ENCODE measurements at regions not wholly inside any gene's neighbourhood (a gene's known extent, or its start where the extent isn't known, plus 50 kb on each side); places are given as distances from the start of the nearest gene placed in this dataset.
A peak's percentile ranks its signal among the peaks of the same experiment; 100 is the strongest.

GRCh38 chr4:174170906-174171305 lies 112.6 kb downstream of the FBXO8 start:
- 89% methylated on average over 1 of the region's 1 CpG for WGBS (ENCODE audit: insufficient coverage, low coverage, missing lambda C conversion rate)
- no peak for FAIRE-seq

GRCh38 chr4:174170091-174170490 lies 113.4 kb downstream of the FBXO8 start:
- in situ Hi-C loops (cut with MboI), result no loop called here
- Histone ChIP-seq H3K79me2 (ENCODE audit: control insufficient read depth, insufficient read depth, low read length) (no peaks in the 10 kb centered on the region), H3K9ac (ENCODE audit: insufficient read depth in 1 of 2, low read depth in 2 of 2, low read length in 2 of 2) (no peak overlapping the region), H3K4me1 (replicated peaks in 1 of 2; ENCODE audit: control insufficient read depth in 2 of 2, insufficient read depth in 2 of 2, low read length in 2 of 2) (no peaks in the 10 kb centered on the region), H3K4me2 (ENCODE audit: insufficient read depth, low read length) (no peak overlapping the region), H3K36me3 (ENCODE audit: control insufficient read depth, insufficient read depth, low read length) (no peaks in the 10 kb centered on the region), H4K20me1 (replicated peaks; ENCODE audit: control insufficient read depth, insufficient read depth, low read length) (no peaks in the 10 kb centered on the region), H3K9me1 (ENCODE audit: control insufficient read depth, insufficient read depth, low read length) (no peaks in the 10 kb centered on the region), H3K27me3 (ENCODE audit: control insufficient read depth in 2 of 2, insufficient read depth in 2 of 2, low read length in 2 of 2) (no peaks in the 10 kb centered on the region), H3K9me3 (replicated peaks; ENCODE audit: control insufficient read depth, insufficient read depth, low read depth, low read length) (no peaks in the 10 kb centered on the region), H3K4me3 (no peak overlapping the region), H3K27ac (ENCODE audit: extremely low read depth, low read depth, low read length) (no peak overlapping the region), H2AFZ (ENCODE audit: low read depth, low read length) (peak overlapping the region; percentile 48; the same call in 1 of the 2 replicates)
- FAIRE-seq (no peak), ATAC-seq (no peak), DNase-seq (ENCODE audit: extremely low read depth in 1 of 4, low spot score in 3 of 4) (no peak)
- peak in 1 of 2 experiments; percentile 65; a peak in 2 of 4 replicates for TF ChIP-seq MLLT1 (IDR thresholded peaks at IDR 0.05)
- TF ChIP-seq ZBTB17 (CRISPR knock-in tag; IDR thresholded peaks at IDR 0.05), result peak; percentile 51; the same call in 1 of the 2 replicates
- TF ChIP-seq STAT6 (CRISPR knock-in tag; IDR thresholded peaks at IDR 0.05), result no peak
- POLR2A ChIA-PET, result no interaction called here
- CTCF ChIA-PET (ENCODE audit: low intra/inter-chr PET ratio), result no interaction called here
- no TSS peak for BruUV-seq (replicated peaks)
- intact Hi-C loops (cut with micrococcal nuclease), result no loop called here
- WGBS (ENCODE audit: insufficient coverage, low coverage, missing lambda C conversion rate), result 92% methylated on average over 6 of the region's 7 CpGs

More at GRCh38 chr4:174170906-174171305, 112.6 kb downstream of the FBXO8 start:
- no TSS peak for BruUV-seq (replicated peaks)
- Histone ChIP-seq H3K4me1 (replicated peaks in 1 of 2; ENCODE audit: control insufficient read depth in 2 of 2, insufficient read depth in 2 of 2, low read length in 2 of 2) (no peaks in the 10 kb centered on the region), H3K4me3 (no peak overlapping the region), H3K9me3 (replicated peaks; ENCODE audit: control insufficient read depth, insufficient read depth, low read depth, low read length) (no peaks in the 10 kb centered on the region), H3K9me1 (ENCODE audit: control insufficient read depth, insufficient read depth, low read length) (no peaks in the 10 kb centered on the region), H3K9ac (ENCODE audit: insufficient read depth in 1 of 2, low read depth in 2 of 2, low read length in 2 of 2) (no peak overlapping the region), H3K4me2 (ENCODE audit: insufficient read depth, low read length) (no peak overlapping the region), H2AFZ (ENCODE audit: low read depth, low read length) (peak overlapping the region; percentile 48; the same call in 1 of the 2 replicates), H3K27me3 (ENCODE audit: control insufficient read depth in 2 of 2, insufficient read depth in 2 of 2, low read length in 2 of 2) (no peaks in the 10 kb centered on the region), H3K27ac (ENCODE audit: extremely low read depth, low read depth, low read length) (no peak overlapping the region), H3K79me2 (ENCODE audit: control insufficient read depth, insufficient read depth, low read length) (no peaks in the 10 kb centered on the region), H4K20me1 (replicated peaks; ENCODE audit: control insufficient read depth, insufficient read depth, low read length) (no peaks in the 10 kb centered on the region), H3K36me3 (ENCODE audit: control insufficient read depth, insufficient read depth, low read length) (no peaks in the 10 kb centered on the region)
- ChIA-PET CTCF (ENCODE audit: low intra/inter-chr PET ratio) (no interaction called here), POLR2A (no interaction called here)
- in situ Hi-C loops (cut with MboI), result no loop called here
- DNase-seq (ENCODE audit: extremely low read depth in 1 of 4, low spot score in 3 of 4), result no peak
- ATAC-seq, result no peak
- TF ChIP-seq MTA1 (IDR thresholded peaks at IDR 0.05; ENCODE audit: borderline replicate concordance) (no peak), HMGN3 (IDR thresholded peaks at IDR 0.05; ENCODE audit: borderline replicate concordance, extremely low read depth, insufficient read length, low read depth, low read length) (no peak), POLR3G (IDR thresholded peaks at IDR 0.05; ENCODE audit: extremely low read depth, insufficient read length, insufficient replicate concordance) (no peak)
- intact Hi-C loops (cut with micrococcal nuclease), result no loop called here

Measured in K562 (cell line).